K562 (cell line): ENCODE measurements at regions not wholly inside any gene's neighbourhood (a gene's known extent, or its start where the extent isn't known, plus 50 kb on each side); places are given as distances from the start of the nearest gene placed in this dataset.

Source experiments
- ATAC-seq: fragments of 200-7000 bp; cut with Tn5 transposase; 3 replicates; pipeline ENCODE4 v1.9.1; 2020; ENCODE audit warnings: moderate library complexity
- BruUV-seq: library from RNA; stranded (reverse); fragments of 400-500 nt; replicated peaks from 2 replicates; lab custom pipeline; 2021; lab: Mats Ljungman, UMichigan
- CTCF ChIA-PET: fragments of 300-600 bp; formaldehyde crosslinking; extraction: SDS; loops from one replicate; lab custom pipeline; 2021; ENCODE audit warnings: low intra/inter-chr PET ratio; lab: Yijun Ruan, JAX
- POLR2A ChIA-PET: fragments of 300-600, 350-650 bp; sonication (Branson Sonifier 250); formaldehyde crosslinking; extraction: SDS; loops from one replicate; lab custom pipeline; 2021; ENCODE audit warnings: antibody characterized with exemption, inconsistent platforms; lab: Yijun Ruan, JAX
- DNase-seq, 4 experiments: peaks; one replicate each; pipeline versions ENCODE4 v3.0.0 to v3.0.0-alpha.2; 2011 to 2018; ENCODE audit warnings: low spot score in 3 of 4, mixed read lengths in 3 of 4; ENCODE audit errors: extremely low read depth in 1 of 4
- FAIRE-seq: peaks from 2 replicates; lab custom pipeline; 2011; peaks lifted over from hg19 to GRCh38; lab: Jason Lieb, UNC
- H2AFZ ChIP-seq: 2 replicates; pipeline ENCODE4 v1.6.0; 2011; ENCODE audit warnings: low read depth, low read length, control low read depth, inconsistent platforms
- H3K27ac ChIP-seq: fragments of 200-600 bp; 3 replicates; pipeline ENCODE4 v1.8.0; 2011; ENCODE audit warnings: low read depth, mild to moderate bottlenecking, control low read depth, inconsistent platforms, low read length, moderate library complexity, mixed read lengths; ENCODE audit errors: extremely low read depth
- H3K27me3 ChIP-seq, 2 experiments: fragments of 300-600 bp in 1 of 2; 2 replicates in 1 of 2; 3 replicates in 1 of 2; pipeline versions ENCODE4 v1.6.0 to v1.8.0; 2011; ENCODE audit warnings: inconsistent platforms in 2 of 2, low read length in 2 of 2, mild to moderate bottlenecking in 1 of 2, mixed read lengths in 1 of 2, moderate library complexity in 1 of 2; ENCODE audit not compliant: control insufficient read depth in 2 of 2, insufficient read depth in 2 of 2
- H3K36me3 ChIP-seq: fragments of 300-600 bp; 3 replicates; pipeline ENCODE4 v1.8.0; 2011; ENCODE audit warnings: mild to moderate bottlenecking, low read length, inconsistent platforms; ENCODE audit not compliant: control insufficient read depth, insufficient read depth
- H3K4me1 ChIP-seq, 2 experiments: fragments of 200-600 bp in 1 of 2; replicated peaks in 1 of 2; 2 replicates in 1 of 2; 3 replicates in 1 of 2; pipeline versions ENCODE4 v1.5.1 to v1.8.0; 2011; ENCODE audit warnings: inconsistent platforms in 2 of 2, low read length in 2 of 2, mild to moderate bottlenecking in 1 of 2, mixed read lengths in 1 of 2, moderate library complexity in 1 of 2; ENCODE audit not compliant: control insufficient read depth in 2 of 2, insufficient read depth in 2 of 2
- H3K4me2 ChIP-seq: 2 replicates; pipeline ENCODE4 v1.6.1; 2011; ENCODE audit warnings: low read length, control low read depth, inconsistent platforms, mixed read lengths; ENCODE audit not compliant: insufficient read depth
- H3K4me3 ChIP-seq: fragments of 200-600 bp; sonication (generic), shearing (Covaris generic); 2 replicates; pipeline ENCODE4 v1.5.1; 2016; ENCODE audit warnings: control low read depth, inconsistent platforms
- H3K79me2 ChIP-seq: fragments of 200-600 bp; 3 replicates; pipeline ENCODE4 v1.8.0; 2011; ENCODE audit warnings: low read length, inconsistent platforms; ENCODE audit not compliant: control insufficient read depth, insufficient read depth
- H3K9ac ChIP-seq, 2 experiments: 2 replicates each; pipeline versions ENCODE4 v1.6.0 to v1.6.1; 2011; ENCODE audit warnings: low read depth in 2 of 2, low read length in 2 of 2, control low read depth in 1 of 2, inconsistent platforms in 1 of 2, mild to moderate bottlenecking in 1 of 2, mixed read lengths in 1 of 2; ENCODE audit not compliant: insufficient read depth in 1 of 2
- H3K9me1 ChIP-seq: one replicate; pipeline ENCODE4 v1.6.0; 2011; ENCODE audit warnings: inconsistent platforms, mild to moderate bottlenecking, low read length, moderate library complexity; ENCODE audit not compliant: control insufficient read depth, insufficient read depth
- H3K9me3 ChIP-seq: replicated peaks from 2 replicates; pipeline ENCODE4 v1.5.1; 2011; ENCODE audit warnings: low read depth, low read length, inconsistent platforms; ENCODE audit not compliant: control insufficient read depth, insufficient read depth
- H4K20me1 ChIP-seq: replicated peaks from 2 replicates; pipeline ENCODE4 v1.6.1; 2011; ENCODE audit warnings: low read length, inconsistent platforms, mixed read lengths; ENCODE audit not compliant: control insufficient read depth, insufficient read depth
- CEBPB ChIP-seq: fragments of 450-650 bp; IDR thresholded peaks from 2 replicates; pipeline ENCODE4 v1.6.1; 2016; ENCODE audit warnings: missing genetic modification characterization, missing compliant biosample characterization
- CEBPG ChIP-seq, 3 experiments: fragments of 200-800 bp in 1 of 3; sonication (Bioruptor generic) in 1 of 3; sonication (generic) in 1 of 3; formaldehyde crosslinking in 1 of 3; IDR thresholded peaks in 2 of 3; conservative IDR thresholded peaks in 1 of 3; 2 replicates each; pipeline versions ENCODE4 v1.6.1 to v1.8.0; 2016 to 2022; ENCODE audit warnings: missing compliant biosample characterization in 2 of 3, missing genetic modification characterization in 2 of 3, mild to moderate bottlenecking in 1 of 3, missing genetic modification reagents in 1 of 3
- FOXJ3 ChIP-seq: sonication (generic); formaldehyde crosslinking; IDR thresholded peaks from 2 replicates; pipeline ENCODE4 v1.4.0; 2020; ENCODE audit warnings: mild to moderate bottlenecking, missing genetic modification reagents
- HOXB6 ChIP-seq: fragments of 250-450 bp; sonication (Bioruptor Pico); IDR thresholded peaks from 2 replicates; pipeline ENCODE4 v1.5.1; 2022; ENCODE audit warnings: mild to moderate bottlenecking, borderline replicate concordance
- MAFG ChIP-seq: fragments of 450-650 bp; conservative IDR thresholded peaks from 2 replicates; pipeline ENCODE4 v1.6.1; 2016; ENCODE audit warnings: missing genetic modification characterization, missing compliant biosample characterization
- PCBP2 ChIP-seq: fragments of 200-400 bp; formaldehyde crosslinking; IDR thresholded peaks from 2 replicates; pipeline ENCODE4 v1.6.1; 2018; ENCODE audit warnings: low read length, low read depth, mild to moderate bottlenecking, moderate library complexity; ENCODE audit not compliant: poor library complexity, severe bottlenecking
- ZNF174 ChIP-seq: fragments of 250-450 bp; sonication (Bioruptor Pico); IDR thresholded peaks from 2 replicates; pipeline ENCODE4 v1.4.0; 2020; ENCODE audit warnings: mild to moderate bottlenecking
- ZNF766 ChIP-seq: fragments of 200-800 bp; sonication (Bioruptor generic); conservative IDR thresholded peaks from 2 replicates; pipeline ENCODE4 v1.6.1; 2016; ENCODE audit warnings: missing genetic modification characterization, missing compliant biosample characterization
- ZNF79 ChIP-seq: fragments of 250-450 bp; sonication (Bioruptor Pico); IDR thresholded peaks from 2 replicates; pipeline ENCODE4 v1.4.0; 2020; ENCODE audit warnings: low read depth, mild to moderate bottlenecking, moderate library complexity
- ZZZ3 ChIP-seq: fragments of 450-650 bp; IDR thresholded peaks from 2 replicates; pipeline ENCODE4 v1.6.1; 2016; ENCODE audit warnings: antibody characterized with exemption, mild to moderate bottlenecking, moderate library complexity
- WGBS: fragments of 100-300 bp; shearing (Covaris generic); methylation state at CpG from one replicate; pipeline ENCODE4 v1.1.6; 2016; ENCODE audit warnings: low coverage, mixed read lengths; ENCODE audit not compliant: insufficient coverage; ENCODE audit errors: missing lambda C conversion rate; 5-methylcytosine and 5-hydroxymethylcytosine counted together
- in situ Hi-C: fragments of 300-500 bp; cut with MboI; formaldehyde crosslinking; loops from 4 replicates; pipeline ENCODE4 v1.15.0; 2018; ENCODE audit warnings: inconsistent platforms, mixed read lengths
- intact Hi-C: fragments of 100-400 bp; cut with micrococcal nuclease; formaldehyde crosslinking; loops from 2 replicates; pipeline ENCODE4 v1.14.2; 2022

DNA sequence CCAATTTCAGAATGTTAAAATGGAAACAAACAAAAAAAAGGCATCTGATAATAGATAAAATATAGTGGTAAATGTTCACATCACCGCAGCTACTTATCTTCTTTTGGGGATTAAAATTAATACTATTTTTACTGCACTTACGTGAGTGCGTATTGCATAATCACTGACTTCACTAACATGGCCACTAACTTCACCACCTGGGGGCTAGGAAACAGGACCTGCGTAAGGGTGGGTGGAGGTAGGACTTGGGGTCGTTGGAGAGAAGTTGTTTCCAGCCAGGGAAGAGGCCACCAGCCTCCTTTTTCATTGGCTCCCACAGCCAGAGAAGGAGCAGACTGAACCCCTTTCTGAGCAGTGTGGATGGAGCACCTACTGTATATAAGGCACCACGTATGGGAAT is 166.4 kb downstream of the SALL1 start:
- DNase-seq (no peak), FAIRE-seq (no peak), ATAC-seq (no peak)
- Histone ChIP-seq H3K79me2 (no peaks in the 10 kb centered on the region), H3K4me1 (no peaks in the 10 kb centered on the region), H3K27me3 (no peaks in the 10 kb centered on the region), H2AFZ (no peak overlapping the region), H3K9me3 (0 out of 2 replicates have a peak, but pooled peaks cover 2% of the 10 kb centered on the region), H4K20me1 (no peaks in the 10 kb centered on the region), H3K4me3 (no peak overlapping the region), H3K36me3 (no peaks in the 10 kb centered on the region), H3K9ac (no peak overlapping the region), H3K9me1 (no peaks in the 10 kb centered on the region), H3K4me2 (no peak overlapping the region), H3K27ac (no peak overlapping the region)
- TF ChIP-seq CEBPB (tag) (peak; percentile 57), ZNF79 (CRISPR knock-in tag) (no peak), FOXJ3 (CRISPR knock-in tag) (no peak), ZNF766 (no peak), MAFG (tag) (no peak), CEBPG (CRISPR knock-in tag; IDR thresholded peaks at IDR 0.05) (no peak), CEBPG (tag; conservative IDR thresholded peaks at IDR 0.05 in 1 of 2, IDR thresholded peaks at IDR 0.05 in 1 of 2) (peak in 1 of 2 experiments; percentile 37; a peak in 1 of 4 replicates), HOXB6 (CRISPR knock-in tag) (no peak), ZZZ3 (no peak), ZNF174 (CRISPR knock-in tag) (no peak), PCBP2 (no peak)
- in situ Hi-C loops (no loop called here), intact Hi-C loops (no loop called here)
- WGBS, result 2% methylated on average over 5 of the region's 6 CpGs
- BruUV-seq, result no TSS peak
- CTCF ChIA-PET, result no interaction called here
- POLR2A ChIA-PET, result no interaction called here
